Embryonic facial prominence (tissue), 1 donor: ENCODE measurements at regions not wholly inside any gene's neighbourhood (a gene's known extent, or its start where the extent isn't known, plus 50 kb on each side); places are given as distances from the start of the nearest gene placed in this dataset.
A peak's percentile ranks its signal among the peaks of the same experiment; 100 is the strongest.

Experiments
- DNase-seq: peaks from one replicate; pipeline ENCODE4 v3.0.0-alpha.2; 2016; ENCODE audit errors: extremely low spot score

DNA sequence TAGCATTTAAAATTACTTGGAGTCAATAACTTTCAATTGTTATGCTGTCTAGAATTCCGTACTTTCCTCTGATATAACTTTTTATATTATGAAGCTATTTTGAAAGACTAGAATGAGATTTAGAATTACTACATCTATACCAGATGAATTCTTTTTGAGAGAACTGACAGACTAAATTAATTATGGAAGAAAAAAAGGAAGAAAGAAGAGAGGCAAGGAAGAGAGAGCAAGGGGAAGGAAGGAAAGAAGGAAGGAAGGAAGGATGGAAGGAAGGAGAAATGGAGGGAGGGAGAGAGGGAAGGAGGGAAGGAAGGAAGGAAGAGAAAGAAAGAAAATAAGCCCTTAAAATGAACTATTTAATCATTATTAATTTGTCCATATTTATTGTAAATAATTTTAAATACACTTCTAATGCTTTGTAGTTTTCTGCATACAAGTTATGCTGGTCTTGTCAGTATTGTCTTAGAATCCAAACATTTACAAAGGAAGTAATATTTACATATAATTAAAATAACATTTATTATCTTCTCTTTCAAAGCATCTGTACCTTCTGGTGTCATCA lies 280.4 kb upstream of the HSF2 start:
- DNase-seq, result no peak

- DNase-seq, result no peak
Observed at GRCh38 chr6:122122202-122122601, 277.2 kb upstream of the HSF2 start.

DNA sequence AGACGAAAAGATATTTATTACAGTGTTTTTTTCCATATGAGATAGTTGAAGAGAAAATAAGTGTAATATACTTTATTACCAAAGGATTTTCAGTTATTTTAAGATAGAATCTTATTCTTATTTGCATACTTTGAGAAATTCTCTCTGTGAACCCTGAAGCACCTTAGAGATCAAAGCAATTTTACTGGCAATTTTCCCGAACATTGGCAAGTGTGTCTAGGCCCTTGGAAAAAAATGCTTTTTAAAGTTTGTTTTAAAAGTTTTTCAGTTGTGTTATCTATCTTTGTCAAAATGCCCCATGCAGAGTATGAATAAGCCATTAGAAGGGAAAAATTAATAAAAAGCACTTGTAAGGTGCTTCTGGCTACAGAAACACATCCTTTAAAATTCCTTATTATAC lies 276.8 kb upstream of the HSF2 start:
- DNase-seq, result no peak

- DNase-seq, result no peak
Observed at GRCh38 chr6:122124908-122125307, 274.5 kb upstream of the HSF2 start.

DNA sequence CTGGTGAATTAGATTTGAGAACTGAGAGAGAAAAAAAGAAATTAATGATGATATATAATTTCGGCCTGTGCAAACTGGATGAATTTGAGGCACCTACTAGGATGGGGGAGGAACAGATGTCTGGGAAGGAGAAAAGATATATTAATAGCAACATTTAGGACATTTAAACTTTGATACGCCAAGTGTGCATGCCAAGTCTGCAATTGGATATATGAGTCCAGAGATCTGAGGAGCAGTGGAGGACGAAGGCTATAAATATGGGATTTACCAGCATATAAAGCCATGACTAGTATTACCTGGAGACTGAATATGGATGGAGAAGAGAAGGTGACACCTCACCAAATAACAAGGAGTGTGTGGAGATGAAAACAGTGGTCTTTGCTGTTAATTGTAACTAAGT lies 272.6 kb upstream of the HSF2 start:
- DNase-seq, result no peak

- no peak for DNase-seq
Observed at GRCh38 chr6:122128445-122128844, 271.0 kb upstream of the HSF2 start.

- no peak for DNase-seq
Observed at GRCh38 chr6:122129313-122130025, 270.0 kb upstream of the HSF2 start.

DNA sequence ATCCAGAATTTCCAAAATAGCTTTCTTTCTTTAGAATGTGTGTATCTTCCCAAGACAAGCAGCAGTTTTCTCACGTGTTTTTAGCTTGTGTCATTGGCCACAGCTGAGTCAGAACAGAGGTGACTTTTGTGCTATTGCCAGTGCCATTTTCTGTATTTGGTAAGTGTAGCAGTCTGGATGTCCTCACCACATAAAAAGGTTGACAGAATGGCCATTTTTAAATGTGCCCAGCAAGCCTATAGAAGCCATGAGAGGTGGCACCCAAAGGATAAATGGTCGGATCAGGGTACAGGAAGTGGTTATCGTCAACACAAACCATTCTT lies 269.5 kb upstream of the HSF2 start:
- DNase-seq, result no peak

GRCh38 chr6:122130518-122130917 lies 268.9 kb upstream of the HSF2 start:
- no peak for DNase-seq

DNA sequence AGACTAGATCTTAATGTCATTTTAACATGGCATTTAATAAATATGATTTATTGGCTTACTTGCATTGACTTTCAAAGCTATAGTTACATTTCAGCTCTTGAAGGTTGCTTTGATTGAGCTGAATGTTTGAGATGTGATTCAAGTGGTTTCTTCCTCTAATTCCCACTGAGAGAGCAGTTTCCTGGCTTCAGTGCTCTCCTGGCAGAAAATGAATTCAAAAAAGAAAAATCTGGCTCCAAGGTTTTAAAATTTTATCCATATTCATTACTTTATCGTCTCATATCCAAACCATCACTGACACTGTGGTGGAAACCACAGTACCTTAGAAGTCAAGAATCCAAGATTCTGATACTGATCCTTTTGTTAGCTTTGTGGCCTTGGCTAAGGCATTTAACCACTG lies 263.1 kb upstream of the HSF2 start:
- DNase-seq, result no peak

GRCh38 chr6:122140031-122140430 lies 259.4 kb upstream of the HSF2 start:
- peak; percentile 34 for DNase-seq

- no peak for DNase-seq
Observed at GRCh38 chr6:122141246-122141645, 258.2 kb upstream of the HSF2 start.

DNA sequence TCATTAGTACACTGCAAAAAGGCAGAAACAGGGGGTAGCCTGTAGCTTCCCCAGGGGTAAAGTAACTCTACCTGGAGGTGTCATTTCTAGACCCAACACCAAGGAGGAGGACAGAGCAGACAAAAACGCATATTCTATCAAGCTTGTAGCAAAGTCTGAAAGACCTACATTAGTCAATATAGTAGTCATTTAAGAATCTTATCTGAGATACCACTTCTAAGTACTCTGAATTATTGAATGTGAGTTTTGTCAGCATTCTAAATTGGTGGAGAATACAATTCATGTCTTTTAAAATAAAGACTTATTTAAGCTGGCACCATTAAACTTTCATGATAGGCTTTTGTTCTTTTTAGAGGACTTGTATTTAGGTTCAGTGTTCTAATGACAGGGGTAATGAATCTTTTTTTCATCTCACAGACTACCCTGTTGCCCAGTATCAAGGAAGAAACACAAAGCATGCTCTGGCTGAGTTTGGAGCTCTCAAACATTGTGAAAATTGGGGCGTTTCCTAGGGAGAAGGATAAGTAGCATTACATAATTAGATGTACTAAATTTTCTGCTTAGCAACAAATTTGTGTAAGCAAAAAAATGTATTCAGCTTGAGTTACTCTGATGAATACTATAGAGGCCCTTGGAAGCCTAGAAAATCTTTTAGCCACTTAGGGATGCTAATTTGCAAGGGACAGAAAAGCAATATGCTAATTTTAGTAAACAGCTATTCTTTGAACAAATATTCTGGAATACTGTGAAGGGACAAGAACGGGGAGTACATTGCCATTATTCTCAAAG lies 255.4 kb upstream of the HSF2 start:
- DNase-seq, result no peak

DNA sequence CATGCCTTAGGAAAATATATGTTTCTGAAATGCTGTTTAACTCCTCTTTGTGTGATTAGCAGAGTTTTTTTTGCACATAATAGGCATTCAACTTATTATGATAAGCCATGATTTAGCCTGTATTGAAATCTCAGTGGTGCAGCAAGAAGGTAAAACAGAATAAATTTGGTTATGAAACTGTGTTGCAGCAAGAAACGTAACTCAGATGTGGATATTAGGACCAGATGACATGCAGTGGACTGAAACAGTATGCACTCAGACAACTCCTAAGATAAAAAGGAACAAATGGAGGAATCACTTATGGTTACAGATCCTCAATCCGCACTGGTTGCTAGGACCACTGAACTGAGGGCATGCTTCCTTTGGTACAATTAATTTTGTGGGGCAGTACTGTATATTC lies 254.2 kb upstream of the HSF2 start:
- no peak for DNase-seq

DNA sequence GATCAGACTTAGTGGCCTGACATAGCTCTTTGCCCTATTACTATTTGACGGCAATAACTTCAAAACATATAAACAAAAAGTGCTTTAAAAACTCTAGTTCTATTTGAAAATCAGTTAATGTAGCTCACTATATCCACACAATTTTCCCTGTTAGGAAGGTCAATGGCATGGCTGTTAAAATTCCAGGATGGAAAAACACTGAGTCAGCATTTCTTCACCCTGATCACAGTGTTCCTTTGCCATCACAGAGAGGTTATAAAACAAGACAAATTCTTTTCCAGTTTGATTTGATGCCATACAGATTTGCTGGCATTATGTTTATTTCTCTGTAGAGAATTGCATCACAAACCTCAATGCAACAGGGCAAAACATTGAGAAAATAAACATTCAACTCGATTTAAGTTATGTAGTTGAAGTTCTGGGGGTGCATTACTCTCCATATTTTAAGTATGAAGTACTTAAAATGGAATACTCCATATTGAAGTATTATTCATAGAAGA lies 253.7 kb upstream of the HSF2 start:
- DNase-seq, result no peak

DNA sequence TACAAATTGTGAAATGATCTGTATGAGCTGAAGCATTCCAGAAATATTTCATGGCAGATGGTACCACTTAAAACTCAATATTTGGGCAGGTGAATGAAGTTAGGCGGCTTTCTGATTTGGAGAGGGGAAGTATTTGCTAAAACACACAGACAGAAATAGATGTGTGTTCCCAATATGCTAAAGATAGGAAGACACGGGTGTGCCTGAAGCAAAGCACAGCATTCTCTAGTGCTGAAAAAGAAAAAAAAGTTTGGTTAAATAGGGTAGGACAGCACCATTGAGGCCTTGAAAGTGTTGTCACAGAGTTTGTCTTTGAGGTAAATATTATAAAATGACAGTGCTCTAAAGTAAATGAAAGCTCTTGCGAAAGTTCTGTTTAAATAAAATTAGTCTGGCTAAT lies 252.2 kb upstream of the HSF2 start:
- DNase-seq, result no peak

GRCh38 chr6:122151066-122151465 lies 248.4 kb upstream of the HSF2 start:
- no peak for DNase-seq

GRCh38 chr6:122151763-122152162 lies 247.7 kb upstream of the HSF2 start:
- DNase-seq, result no peak

DNA sequence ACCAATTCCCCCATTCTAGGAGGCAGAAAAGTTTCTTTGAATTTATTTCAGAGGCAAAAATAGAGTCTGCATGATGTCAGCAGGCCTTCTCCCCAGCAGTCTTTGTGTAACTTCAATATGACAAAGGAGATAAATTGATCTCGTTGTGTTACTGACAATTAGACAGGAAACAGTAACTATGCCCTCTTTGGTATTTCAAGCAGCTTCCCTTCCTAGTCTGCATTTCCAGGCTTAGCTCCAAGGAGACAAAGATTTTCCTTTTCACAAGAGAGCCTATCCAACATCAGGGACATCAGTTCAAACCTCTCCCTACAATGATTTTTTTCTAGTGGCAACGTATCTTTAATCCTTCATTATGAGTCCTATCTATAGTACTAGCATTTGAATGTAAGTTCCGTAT lies 245.9 kb upstream of the HSF2 start:
- DNase-seq, result no peak

DNA sequence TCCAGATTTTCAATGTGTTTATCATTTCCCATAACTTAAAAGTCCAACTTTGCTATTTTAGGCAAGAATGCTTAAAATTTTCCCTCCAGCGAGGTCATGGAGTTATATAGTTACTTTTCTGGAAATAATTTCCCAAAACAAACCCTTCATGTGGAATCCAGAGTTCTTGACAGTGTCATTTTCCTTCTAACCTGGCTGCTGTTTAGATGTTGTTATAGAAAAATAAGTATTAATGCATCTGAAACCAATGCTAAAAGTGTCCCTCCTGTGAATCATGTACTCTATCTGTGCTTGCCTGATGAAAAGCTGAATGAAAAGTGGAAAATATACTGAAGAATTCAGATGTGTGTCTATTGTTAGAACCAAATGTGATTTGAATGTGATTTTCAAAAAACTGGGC lies 245.3 kb upstream of the HSF2 start:
- no peak for DNase-seq

GRCh38 chr6:122154912-122155575 lies 244.4 kb upstream of the HSF2 start:
- no peak for DNase-seq

DNA sequence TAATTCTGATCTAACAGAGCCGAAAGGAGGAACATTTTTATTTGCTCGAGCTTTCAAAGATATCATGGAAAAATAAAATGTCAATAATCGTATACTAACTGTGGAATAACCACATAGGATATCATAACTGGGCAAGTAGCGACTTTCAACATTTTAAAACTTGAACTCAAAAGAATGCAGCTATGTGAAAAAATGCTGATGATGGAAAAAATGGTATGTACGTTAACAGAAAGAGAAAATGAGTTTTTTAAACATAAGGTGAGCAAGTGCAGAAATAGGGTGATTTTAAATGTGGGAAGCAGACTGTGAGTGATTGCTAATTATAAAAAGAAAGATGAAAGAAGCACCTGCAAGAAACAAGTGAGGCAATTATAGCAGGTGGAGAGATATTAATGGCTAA lies 238.3 kb upstream of the HSF2 start:
- DNase-seq, result no peak

DNA sequence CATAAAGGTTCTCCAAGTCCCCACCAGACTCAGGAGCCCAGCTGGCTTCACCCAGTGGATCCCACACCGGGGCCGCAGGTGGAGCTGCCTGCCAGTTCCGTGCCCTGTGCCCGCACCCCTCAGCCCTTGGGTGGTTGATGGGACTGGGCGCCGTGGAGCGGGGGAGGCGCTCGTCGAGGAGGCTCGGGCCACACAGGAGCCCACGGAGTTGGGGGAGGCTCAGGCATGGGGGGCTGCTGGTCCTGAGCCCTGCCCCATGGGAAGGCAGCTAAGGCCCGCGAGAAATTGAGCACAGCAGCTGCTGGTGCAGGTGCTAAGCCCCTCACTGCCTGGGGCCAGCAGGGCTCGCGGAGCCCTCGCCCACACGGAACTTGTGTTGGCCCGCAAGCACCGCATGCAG lies 234.4 kb upstream of the HSF2 start:
- no peak for DNase-seq
